Spleen (tissue), 8 donors: ENCODE measurements at regions not wholly inside any gene's neighbourhood (a gene's known extent, or its start where the extent isn't known, plus 50 kb on each side); places are given as distances from the start of the nearest gene placed in this dataset.

ENCODE experiments used
- DNase-seq: peaks from one replicate; pipeline ENCODE4 v3.0.0-alpha.2; 2020
- H3K27ac ChIP-seq, 8 donors: fragments of 200-600 bp; sonication (generic) in 7 of 8; 1 replicate in 4 of 8; 2 replicates in 4 of 8; pipeline versions ENCODE4 v1.5.0 to v1.8.0; 2016 to 2021; ENCODE audit warnings: inconsistent platforms in 4 of 8, mild to moderate bottlenecking in 4 of 8, moderate library complexity in 1 of 8
- H3K27me3 ChIP-seq, 7 donors: fragments of 200-600 bp; sonication (generic) in 6 of 7; replicated peaks in 1 of 7; 1 replicate in 4 of 7; 2 replicates in 3 of 7; pipeline versions ENCODE4 v1.5.0 to v1.8.0; 2016 to 2021; ENCODE audit warnings: inconsistent platforms in 3 of 7, mild to moderate bottlenecking in 1 of 7
- H3K36me3 ChIP-seq, 6 donors: fragments of 200-600 bp; sonication (generic) in 5 of 6; 1 replicate in 4 of 6; 2 replicates in 2 of 6; pipeline versions ENCODE4 v1.5.0 to v1.8.0; 2016 to 2021; ENCODE audit warnings: inconsistent platforms in 2 of 6
- H3K4me1 ChIP-seq, 6 donors: fragments of 200-600 bp; sonication (generic) in 5 of 6; 1 replicate in 3 of 6; 2 replicates in 3 of 6; pipeline versions ENCODE4 v1.5.0 to v1.8.0; 2016 to 2021; ENCODE audit warnings: inconsistent platforms in 3 of 6
- H3K4me3 ChIP-seq, 8 donors: fragments of 200-600 bp; sonication (generic) in 7 of 8; 1 replicate in 4 of 8; 2 replicates in 4 of 8; pipeline versions ENCODE4 v1.5.0 to v1.8.0; 2016 to 2021; ENCODE audit warnings: inconsistent platforms in 4 of 8, mild to moderate bottlenecking in 4 of 8, moderate library complexity in 2 of 8
- H3K9me3 ChIP-seq, 8 donors: fragments of 200-600 bp; sonication (generic) in 7 of 8; 1 replicate in 4 of 8; 2 replicates in 4 of 8; pipeline versions ENCODE4 v1.5.0 to v1.8.0; 2016 to 2021; ENCODE audit warnings: inconsistent platforms in 4 of 8
- CTCF ChIP-seq, 11 experiments: fragments of 200-600 bp in 7 of 11; fragments of 450-650 bp in 4 of 11; sonication (generic) in 4 of 11; IDR thresholded peaks in 8 of 11; conservative IDR thresholded peaks in 3 of 11; 1 replicate in 7 of 11; 2 replicates in 4 of 11; pipeline versions ENCODE4 v1.4.0 to v1.8.0; 2016 to 2021; ENCODE audit warnings: antibody characterized with exemption in 11 of 11, inconsistent platforms in 4 of 11, mild to moderate bottlenecking in 1 of 11
- POLR2A ChIP-seq, 3 donors: fragments of 450-650 bp; IDR thresholded peaks; one replicate each; pipeline ENCODE4 v1.5.1; 2017; ENCODE audit warnings: antibody characterized with exemption in 3 of 3, mild to moderate bottlenecking in 1 of 3
- POLR2AphosphoS5 ChIP-seq, 3 donors: sonication (generic); formaldehyde crosslinking; IDR thresholded peaks; one replicate each; pipeline ENCODE4 v1.5.1; 2017; ENCODE audit warnings: antibody characterized with exemption in 3 of 3
- intact Hi-C: fragments of 100-400 bp; cut with DNase I; formaldehyde crosslinking; loops from one replicate; pipeline ENCODE4 v1.15.0; 2023; ENCODE audit warnings: low total_unique reads
- small RNA-seq, 4 donors: library from RNA; depleted of rRNA; stranded (forward); fragments of <200 nt; gene quantifications; one replicate each; pipeline ENCODE3, GENCODE V24; 2016
- donor health status: DM: no; HTN: no; CAD: no; lungs with moderate emphysema.
- donor health status: DM: no; HTN: no; CAD: no.
- donor health status: DM: no; HTN: no; CAD: no.
- donor health status: DM: yes; HTN: yes; CAD: no.

GRCh38 chr18:48459016-48459415 is 49.8 kb upstream of the ZBTB7C start:
- intact Hi-C loops: no loop called here
- no peak overlapping the region for H3K4me3 ChIP-seq
- no peaks in the 10 kb centered on the region for H3K36me3 ChIP-seq
- H3K27ac ChIP-seq: peak overlapping the region in 1 of 8 donors; percentile 15
- no peaks in the 10 kb centered on the region for H3K9me3 ChIP-seq
- TF ChIP-seq POLR2AphosphoS5 (IDR thresholded peaks at IDR 0.05) (no peak), CTCF (IDR thresholded peaks at IDR 0.05 in 8 of 11, conservative IDR thresholded peaks at IDR 0.05 in 3 of 11) (no peak), POLR2A (IDR thresholded peaks at IDR 0.05) (no peak)
- peaks cover 0 to 16% (median 9%) of the 10 kb centered on the region in 6 donors for H3K4me1 ChIP-seq
- no peak for DNase-seq
- peaks cover 0 to 17% (median 0%) of the 10 kb centered on the region in 7 donors for H3K27me3 ChIP-seq

Small RNAs in the stretch of these regions (small RNA-seq; reads per million reads assigned to genes)
- gene AC024288.1: 0 reads per million in 4 donors
- gene RNA5SP456: 0 reads per million in 4 donors
